RWPE2 (cell line): ENCODE measurements at regions not wholly inside any gene's neighbourhood (a gene's known extent, or its start where the extent isn't known, plus 50 kb on each side); places are given as distances from the start of the nearest gene placed in this dataset.

ENCODE experiments used
- ATAC-seq: fragments of 200-7000 bp; cut with Tn5 transposase; 3 replicates; pipeline ENCODE4 v1.9.1; 2021; ENCODE audit warnings: low read depth
- DNase-seq: peaks from one replicate; pipeline ENCODE4 v3.0.0-alpha.2; 2020; ENCODE audit warnings: low spot score
- H3K27ac ChIP-seq: fragments of 450-650 bp; 2 replicates; pipeline ENCODE4 v1.5.1; 2017; ENCODE audit warnings: mild to moderate bottlenecking; ENCODE audit not compliant: poor library complexity, severe bottlenecking
- H3K27me3 ChIP-seq: fragments of 250-450 bp; sonication (Bioruptor Pico); 2 replicates; pipeline ENCODE4 v1.5.1; 2021; ENCODE audit warnings: mild to moderate bottlenecking, moderate library complexity; ENCODE audit not compliant: insufficient read depth, poor library complexity, severe bottlenecking
- H3K36me3 ChIP-seq: fragments of 250-450 bp; sonication (Bioruptor Pico); 2 replicates; pipeline ENCODE4 v1.5.1; 2020; ENCODE audit warnings: low read depth, mild to moderate bottlenecking, moderate library complexity
- H3K4me1 ChIP-seq: fragments of 250-450 bp; sonication (Bioruptor Pico); 2 replicates; pipeline ENCODE4 v1.5.1; 2021; ENCODE audit warnings: mild to moderate bottlenecking, moderate library complexity; ENCODE audit not compliant: insufficient read depth, poor library complexity, severe bottlenecking
- H3K4me3 ChIP-seq: fragments of 250-450 bp; sonication (Bioruptor Pico); 2 replicates; pipeline ENCODE4 v1.5.1; 2021; ENCODE audit warnings: mild to moderate bottlenecking, moderate library complexity; ENCODE audit not compliant: severe bottlenecking
- H3K9me3 ChIP-seq: fragments of 250-450 bp; sonication (Bioruptor Pico); 2 replicates; pipeline ENCODE4 v1.5.1; 2021; ENCODE audit warnings: mild to moderate bottlenecking, moderate library complexity; ENCODE audit not compliant: severe bottlenecking
- CTCF ChIP-seq: fragments of 450-650 bp; IDR thresholded peaks from one replicate; pipeline ENCODE4 v1.5.1; 2017; ENCODE audit warnings: mild to moderate bottlenecking, moderate library complexity; ENCODE audit not compliant: poor library complexity, severe bottlenecking

GRCh38 chr21:19350286-19350685, 946.7 kb upstream of the TMPRSS15 start:
- no peak overlapping the region for H3K27ac ChIP-seq
- H3K27me3 ChIP-seq: peaks cover 18% of the 10 kb centered on the region
- no peaks in the 10 kb centered on the region for H3K4me1 ChIP-seq
- no peaks in the 10 kb centered on the region for H3K9me3 ChIP-seq
- DNase-seq: no peak
- TF ChIP-seq CTCF: no peak
- H3K4me3 ChIP-seq: no peak overlapping the region
- no peak for ATAC-seq
- H3K36me3 ChIP-seq: no peaks in the 10 kb centered on the region

- Histone ChIP-seq H3K36me3 (no peaks in the 10 kb centered on the region), H3K27ac (no peak overlapping the region), H3K4me1 (no peaks in the 10 kb centered on the region), H3K4me3 (no peak overlapping the region), H3K9me3 (no peaks in the 10 kb centered on the region), H3K27me3 (peaks cover 41% of the 10 kb centered on the region)
- TF ChIP-seq CTCF: no peak
- DNase-seq: no peak
- no peak for ATAC-seq
Observed at GRCh38 chr21:19353256-19353655, 949.7 kb upstream of the TMPRSS15 start.

GRCh38 chr21:19368944-19369343, 965.4 kb upstream of the TMPRSS15 start:
- Histone ChIP-seq H3K4me1 (no peaks in the 10 kb centered on the region), H3K4me3 (no peak overlapping the region), H3K9me3 (no peaks in the 10 kb centered on the region), H3K27ac (no peak overlapping the region), H3K27me3 (peaks cover 6% of the 10 kb centered on the region), H3K36me3 (no peaks in the 10 kb centered on the region)
- no peak for DNase-seq
- ATAC-seq: no peak
- no peak for TF ChIP-seq CTCF

- Histone ChIP-seq H3K4me3 (no peak overlapping the region), H3K9me3 (no peaks in the 10 kb centered on the region), H3K4me1 (no peaks in the 10 kb centered on the region), H3K36me3 (no peaks in the 10 kb centered on the region), H3K27ac (no peak overlapping the region), H3K27me3 (peaks cover 14% of the 10 kb centered on the region)
- no peak for TF ChIP-seq CTCF
- DNase-seq (no peak), ATAC-seq (no peak)
Observed at GRCh38 chr21:19392390-19392789, 988.8 kb upstream of the TMPRSS15 start.

GRCh38 chr21:19400223-19400770, 996.7 kb upstream of the TMPRSS15 start:
- H3K4me3 ChIP-seq: no peak overlapping the region
- peaks cover 15% of the 10 kb centered on the region for H3K27me3 ChIP-seq
- TF ChIP-seq CTCF: no peak
- H3K9me3 ChIP-seq: no peaks in the 10 kb centered on the region
- no peak for ATAC-seq
- H3K27ac ChIP-seq: no peak overlapping the region
- no peak for DNase-seq
- H3K4me1 ChIP-seq: no peaks in the 10 kb centered on the region
- no peaks in the 10 kb centered on the region for H3K36me3 ChIP-seq
